GM21360 (cell line): ENCODE measurements at regions not wholly inside any gene's neighbourhood (a gene's known extent, or its start where the extent isn't known, plus 50 kb on each side); places are given as distances from the start of the nearest gene placed in this dataset.
A peak's percentile ranks its signal among the peaks of the same experiment; 100 is the strongest.
"Not testable (repeated sequence)": the region's sequence is repeated elsewhere in the genome, so short reads cannot be mapped to it uniquely, and the experiment has no call there.

Experiments
- ATAC-seq: cut with Tn5 transposase; IDR thresholded peaks from one replicate; pipeline ENCODE4 v1.9.1; 2021; ENCODE audit warnings: mild to moderate bottlenecking, moderate library complexity; ENCODE audit not compliant: unreplicated experiment

DNA sequence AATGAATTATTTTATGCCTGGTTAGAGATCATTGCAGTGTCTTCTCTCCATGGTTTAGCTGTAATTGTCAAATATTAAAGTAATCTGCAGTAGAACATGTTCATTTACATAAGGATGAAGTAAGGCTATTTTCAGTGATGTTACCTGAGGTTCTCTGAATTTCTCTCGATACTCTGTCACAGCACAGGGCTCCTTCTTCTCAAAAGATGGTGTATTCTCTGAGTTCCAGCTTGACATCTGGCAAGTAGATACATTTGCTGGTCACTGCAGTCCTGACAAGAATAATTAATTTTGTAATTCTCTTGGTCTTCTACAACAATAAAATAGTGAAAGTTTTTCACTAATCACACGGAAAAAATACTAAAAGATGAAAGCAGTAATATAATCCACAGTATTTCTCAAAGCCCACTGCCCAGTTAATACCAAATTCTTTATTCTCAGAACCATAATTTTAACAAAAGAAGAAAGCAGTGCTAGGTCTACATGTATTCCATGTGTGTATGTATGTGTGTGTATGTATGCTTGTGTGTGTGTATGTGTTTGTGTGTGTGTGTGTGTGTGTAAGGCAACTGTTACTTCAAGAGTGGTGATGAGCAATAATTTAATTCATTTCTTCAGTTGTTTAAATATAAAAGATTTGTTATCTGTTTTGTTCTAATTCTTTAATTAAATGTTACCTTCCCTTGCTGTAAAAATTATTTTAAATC, 1165.5 kb upstream of the SLC39A10 start:
- ATAC-seq, result no peak

- no peak for ATAC-seq
These were observed 1170.7 kb upstream of the SLC39A10 start for GRCh38 chr2:194486326-194486725.

DNA sequence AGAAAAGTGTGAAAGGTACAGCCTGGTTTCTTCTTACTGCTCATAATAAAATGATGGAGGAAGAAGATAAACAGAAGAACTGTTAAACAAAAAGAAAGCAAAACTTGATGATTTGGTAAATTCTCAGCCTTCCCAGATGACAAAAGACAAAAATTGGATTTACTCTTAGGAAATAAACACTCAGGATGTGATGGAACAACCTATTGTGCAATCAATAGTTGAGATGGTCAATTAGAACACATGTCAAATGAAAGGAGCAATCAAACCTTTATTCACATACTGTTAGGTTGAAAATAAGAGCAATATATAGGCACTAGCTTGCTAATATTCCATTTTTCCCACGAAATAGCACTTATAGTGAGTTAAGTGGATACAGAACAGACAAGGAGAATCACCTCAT, 1174.0 kb upstream of the SLC39A10 start:
- ATAC-seq, result no peak

DNA sequence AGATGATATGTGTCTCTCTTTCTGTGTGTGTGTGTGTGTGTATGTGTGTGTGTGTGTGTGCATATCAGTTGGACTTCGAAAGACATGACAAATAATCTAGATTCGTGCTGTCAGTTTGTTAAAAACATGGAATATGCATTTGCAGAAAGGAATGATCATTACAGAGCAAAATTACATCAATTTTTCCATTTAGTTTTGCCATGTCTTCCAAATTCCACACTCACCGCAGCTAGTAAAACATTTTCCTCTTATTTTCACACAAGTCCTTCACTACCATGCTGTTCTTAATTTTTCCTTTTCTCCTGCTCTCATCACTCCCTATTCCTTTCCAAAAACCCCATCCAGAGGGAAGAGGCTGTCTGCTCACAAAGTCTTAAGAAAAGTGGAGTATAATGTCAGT, 1191.4 kb upstream of the SLC39A10 start:
- no peak for ATAC-seq

GRCh38 chr2:194464964-194465638, 1191.9 kb upstream of the SLC39A10 start:
- ATAC-seq, result no peak

- not testable (repeated sequence) for ATAC-seq
These were observed 1194.1 kb upstream of the SLC39A10 start for GRCh38 chr2:194462883-194463282.

- no peak for ATAC-seq
These were observed 1201.7 kb upstream of the SLC39A10 start for GRCh38 chr2:194455358-194455757.

DNA sequence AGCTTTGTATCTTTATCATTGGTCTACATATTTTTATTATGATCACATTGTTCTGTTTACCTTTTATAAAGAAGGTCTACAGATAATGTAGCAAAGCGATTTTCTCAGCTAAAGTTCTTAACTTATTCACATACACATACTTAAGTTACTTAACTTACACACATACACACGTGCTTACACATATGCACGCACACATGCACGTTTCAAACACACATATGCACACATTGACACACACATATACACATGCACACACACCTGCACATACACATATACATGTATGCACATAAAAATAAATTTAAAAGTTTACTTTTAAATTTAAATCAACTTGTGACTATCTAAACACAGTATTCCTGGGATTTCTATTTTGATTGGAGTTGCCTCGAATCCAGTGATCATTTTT, 1204.5 kb upstream of the SLC39A10 start:
- no peak for ATAC-seq

DNA sequence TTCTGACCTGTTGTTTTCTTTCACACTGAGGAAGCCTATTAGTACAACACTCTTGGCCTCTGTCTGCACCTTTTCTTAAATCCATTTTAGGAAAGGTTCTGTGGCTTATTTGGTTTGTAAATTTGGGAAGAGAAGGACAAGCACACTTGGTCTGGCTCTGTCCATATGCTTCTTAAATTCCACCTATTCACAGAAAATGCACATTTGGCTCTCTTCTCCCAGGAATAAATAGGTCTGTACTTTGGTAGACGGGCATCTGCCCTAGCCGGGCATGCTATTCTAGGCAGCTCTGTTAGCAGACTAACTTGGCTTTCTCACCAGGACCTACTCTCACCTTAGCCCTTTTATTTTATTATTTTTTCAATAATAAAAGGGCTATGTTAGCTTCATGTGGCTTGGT, 1211.8 kb upstream of the SLC39A10 start:
- ATAC-seq, result no peak

DNA sequence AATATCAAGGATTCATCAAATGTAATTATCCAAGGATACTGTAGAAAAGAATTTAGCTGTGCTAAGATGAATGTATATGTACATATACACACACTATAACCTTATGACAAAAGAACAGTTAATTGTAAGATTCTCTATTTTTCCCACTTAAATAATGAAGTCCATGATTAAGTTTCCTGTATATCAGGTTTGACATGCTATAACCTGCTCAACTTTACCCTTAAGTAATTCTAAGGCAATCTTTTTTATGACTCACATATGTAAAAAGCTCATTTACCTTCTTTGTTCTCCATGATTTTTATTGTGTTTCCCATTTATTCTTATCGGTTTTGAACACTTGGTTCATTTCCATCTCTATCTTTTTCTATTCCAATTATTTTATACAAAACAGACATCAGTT, 1213.1 kb upstream of the SLC39A10 start:
- ATAC-seq, result no peak

- no peak for ATAC-seq
These were observed 1232.3 kb upstream of the SLC39A10 start for GRCh38 chr2:194424683-194425209.

GRCh38 chr2:194411221-194411620, 1245.8 kb upstream of the SLC39A10 start:
- no peak for ATAC-seq

DNA sequence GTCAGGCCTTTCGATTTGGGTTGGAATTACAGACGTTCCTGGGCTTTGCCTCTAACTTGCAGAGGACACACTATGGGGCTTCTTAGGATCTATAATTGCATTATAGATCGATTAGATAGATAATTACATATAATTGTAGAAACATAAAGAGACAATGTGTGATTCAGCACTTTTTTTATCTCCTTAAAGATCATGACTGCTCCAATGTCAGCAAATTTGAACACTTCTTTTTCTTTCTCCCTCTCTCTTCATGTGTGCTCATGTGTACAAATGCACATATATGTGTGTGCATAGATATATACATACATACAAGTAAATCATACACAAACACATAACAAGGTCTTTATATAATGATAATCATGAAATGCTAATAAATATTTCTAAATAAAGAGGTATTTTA, 1261.2 kb upstream of the SLC39A10 start:
- no peak for ATAC-seq

GRCh38 chr2:194385376-194385775, 1271.7 kb upstream of the SLC39A10 start:
- no peak for ATAC-seq

GRCh38 chr2:194383401-194383800, 1273.6 kb upstream of the SLC39A10 start:
- ATAC-seq, result no peak

GRCh38 chr2:194382221-194382620, 1274.8 kb upstream of the SLC39A10 start:
- no peak for ATAC-seq

DNA sequence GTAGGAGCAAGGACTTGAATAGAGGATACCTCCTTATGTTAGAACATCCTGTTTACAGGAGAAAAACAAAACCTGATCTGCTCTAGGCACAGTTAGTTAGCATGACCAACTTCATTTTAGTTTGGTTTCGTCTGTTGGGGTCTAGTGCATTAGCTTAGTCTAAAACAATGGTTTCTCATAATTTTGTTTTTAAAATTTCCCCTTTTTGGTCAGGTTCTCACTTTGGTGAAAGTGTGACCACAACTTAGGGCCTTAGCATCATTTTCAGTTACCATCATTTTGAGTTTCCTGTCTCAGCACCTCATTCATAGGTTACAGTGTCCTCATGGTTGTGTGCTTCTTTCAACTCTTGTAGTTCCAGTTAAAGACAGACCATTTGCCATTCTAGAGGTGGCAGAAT, 1277.0 kb upstream of the SLC39A10 start:
- peak; percentile 84 for ATAC-seq

DNA sequence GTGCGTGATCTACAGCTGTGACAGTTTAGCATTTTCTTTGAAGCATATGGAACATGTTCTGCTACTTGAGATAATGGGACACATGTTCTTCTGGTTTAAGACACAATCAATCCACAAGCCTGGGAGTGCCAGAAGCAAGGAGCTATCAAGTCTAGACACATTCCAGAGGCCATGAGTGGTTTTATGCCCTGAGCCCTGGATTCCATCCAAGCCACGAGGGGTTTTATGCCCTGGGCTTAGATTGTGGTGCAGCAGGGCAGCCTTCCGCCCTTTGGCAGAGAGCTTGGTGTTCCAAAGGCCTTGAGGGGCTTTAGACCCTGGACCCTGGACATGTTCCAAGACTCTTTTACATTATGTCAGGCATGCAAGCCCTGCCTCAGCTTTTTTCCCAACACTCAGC, 1289.6 kb upstream of the SLC39A10 start:
- ATAC-seq, result not testable (repeated sequence)

GRCh38 chr2:194363878-194364277, 1293.1 kb upstream of the SLC39A10 start:
- ATAC-seq, result no peak

DNA sequence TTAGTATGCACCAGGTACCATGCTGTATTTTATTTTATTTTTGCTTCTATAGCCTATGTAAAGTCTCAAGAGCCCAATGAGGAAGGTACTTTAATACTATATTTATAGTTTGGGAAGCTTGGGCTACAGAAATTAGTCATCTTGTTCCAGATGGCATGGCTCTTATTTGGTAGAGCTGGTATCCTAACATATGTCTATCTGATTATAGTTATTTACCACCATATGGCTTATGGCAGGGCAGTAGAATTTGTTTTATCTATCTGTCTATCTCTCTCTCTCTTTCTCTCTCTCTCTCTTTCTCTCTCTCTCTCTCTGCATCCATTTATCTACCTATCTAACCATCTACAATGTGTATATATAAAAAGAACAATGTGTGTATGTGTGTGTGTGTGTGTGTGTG, 1293.7 kb upstream of the SLC39A10 start:
- ATAC-seq, result no peak

DNA sequence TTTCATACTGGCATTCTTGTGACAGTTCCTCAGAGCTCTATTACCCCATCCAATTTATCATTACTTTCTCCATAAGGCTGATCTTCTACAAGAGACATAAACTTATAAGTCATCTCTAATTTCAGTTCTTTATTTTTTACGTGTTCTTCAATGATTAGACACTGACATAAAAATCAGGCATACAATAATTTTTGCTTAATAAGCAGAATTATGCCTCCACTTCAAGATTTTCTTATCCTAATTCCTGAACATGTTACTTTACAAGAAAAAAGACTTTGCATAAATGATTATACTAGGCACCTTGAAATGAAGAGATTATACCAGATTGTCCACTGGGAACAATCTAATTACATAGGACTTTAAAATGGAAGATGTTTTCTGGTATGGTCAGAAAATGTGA, 1304.5 kb upstream of the SLC39A10 start:
- ATAC-seq, result no peak

GRCh38 chr2:194346193-194346592, 1310.8 kb upstream of the SLC39A10 start:
- ATAC-seq, result no peak
